Esophagus mucosa (tissue), 1 donor: ENCODE measurements at regions not wholly inside any gene's neighbourhood (a gene's known extent, or its start where the extent isn't known, plus 50 kb on each side); places are given as distances from the start of the nearest gene placed in this dataset.
A peak's percentile ranks its signal among the peaks of the same experiment; 100 is the strongest.
"Not testable (repeated sequence)": the region's sequence is repeated elsewhere in the genome, so short reads cannot be mapped to it uniquely, and the experiment has no call there.

Experiments used
- ATAC-seq: fragments of 200-7000 bp; cut with Tn5 transposase; one replicate; pipeline ENCODE4 v1.9.1; 2020
- donor health status: DM: yes; HTN: yes; CAD: no.

DNA sequence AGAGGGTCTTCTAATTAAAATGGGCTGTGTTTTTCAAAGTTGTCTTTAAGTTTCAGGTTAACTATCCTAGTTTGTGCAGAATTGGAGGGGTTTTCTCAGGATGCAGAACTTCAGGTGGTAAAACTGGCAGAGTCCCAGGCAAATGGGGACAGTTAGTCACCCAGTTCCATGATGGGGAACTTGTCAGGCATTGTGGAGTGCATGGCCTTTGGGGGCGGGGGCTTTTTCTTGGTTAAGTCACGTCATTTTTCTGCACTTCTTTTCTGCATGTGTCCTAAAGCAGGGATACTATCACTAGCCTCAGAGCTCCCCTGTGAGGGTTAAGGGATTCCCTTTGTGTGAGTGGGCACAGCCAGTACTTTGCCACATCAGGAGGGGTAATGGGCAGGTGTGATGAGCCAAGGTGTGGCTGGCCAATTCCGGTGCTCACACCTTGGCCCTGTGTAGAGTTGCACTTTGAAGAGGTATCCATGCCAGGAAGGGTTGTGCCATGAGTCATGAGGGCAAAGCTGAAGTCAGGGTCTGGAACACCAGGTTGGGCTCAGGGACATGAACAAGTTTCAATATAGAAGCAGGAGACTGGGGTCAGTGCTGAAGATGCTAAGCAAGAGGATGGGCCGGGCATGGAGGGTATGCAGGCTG, 126.0 kb upstream of the RREB1 start:
- peak; percentile 80 for ATAC-seq

DNA sequence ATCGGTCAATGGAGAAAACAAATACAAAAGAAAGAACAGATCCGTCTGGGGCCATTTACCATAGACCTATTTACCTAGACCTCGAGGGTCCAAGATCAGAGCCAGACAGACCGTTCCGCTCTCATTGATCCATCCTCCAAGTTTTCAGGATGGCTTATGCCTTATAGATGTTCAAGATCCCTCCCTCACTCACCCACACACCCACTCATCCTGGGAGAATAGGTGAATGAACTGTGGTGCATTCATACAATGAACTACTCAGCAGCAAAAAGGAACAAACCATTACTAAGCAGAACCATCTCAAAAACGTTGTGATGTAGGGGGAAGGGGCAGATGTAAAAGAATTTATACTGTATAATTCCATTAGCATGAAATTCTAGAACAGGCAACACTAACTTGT, 125.1 kb upstream of the RREB1 start:
- no peak for ATAC-seq

DNA sequence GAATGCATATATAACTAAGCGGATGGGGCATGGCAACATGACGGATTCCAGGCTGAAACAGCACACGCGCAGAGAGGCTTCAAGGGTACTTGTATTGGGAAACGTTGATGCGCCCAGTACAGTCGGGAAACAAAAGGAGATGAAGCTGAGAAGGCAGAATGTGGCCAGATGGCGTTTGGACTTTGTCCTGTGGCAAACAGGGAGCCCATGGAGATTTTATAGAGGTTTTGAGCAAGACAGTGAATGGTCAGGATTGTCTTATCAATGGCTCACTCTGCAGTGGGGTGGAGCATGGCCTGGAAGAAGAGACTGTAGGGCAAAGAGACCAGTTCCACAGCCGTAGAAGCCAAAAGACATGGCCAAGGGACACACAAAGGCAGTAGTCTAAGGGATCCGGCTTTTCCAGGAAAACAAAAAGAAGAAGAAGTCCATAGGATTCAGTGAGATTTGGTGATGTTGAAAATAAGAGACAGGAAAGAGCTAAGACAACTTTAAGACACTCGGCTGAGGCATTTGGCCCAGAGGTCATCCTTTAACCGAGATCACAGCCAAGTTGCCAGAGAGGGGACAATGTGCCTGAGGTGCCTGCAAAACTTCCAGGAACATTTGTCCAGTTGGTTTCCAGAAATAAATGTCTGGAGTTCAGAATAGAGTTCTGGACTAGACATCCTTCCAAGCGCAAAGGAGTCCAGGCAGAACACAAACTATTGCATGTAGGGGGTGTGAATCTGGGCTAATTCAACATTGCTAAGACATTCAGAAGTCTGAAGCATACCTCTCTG, 123.0 kb upstream of the RREB1 start:
- ATAC-seq, result no peak

DNA sequence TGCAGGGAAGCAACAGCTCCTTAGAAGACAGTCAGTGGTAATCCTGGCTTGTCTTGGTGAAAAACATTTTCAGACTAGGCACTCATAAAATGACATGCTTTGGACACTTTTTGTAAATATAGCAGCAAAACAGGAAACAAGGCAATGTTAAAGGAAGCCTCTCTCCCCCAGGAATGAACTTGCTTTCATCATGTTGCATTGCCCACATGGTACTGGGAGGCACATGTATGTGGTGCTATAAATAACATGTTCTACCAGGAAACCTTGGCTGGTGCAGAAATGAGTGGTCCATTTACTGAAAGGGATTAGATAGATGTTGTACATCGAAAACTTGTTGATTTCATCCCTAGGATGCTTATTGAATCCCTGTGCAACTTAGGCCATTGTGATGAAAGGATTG, 121.4 kb upstream of the RREB1 start:
- no peak for ATAC-seq

DNA sequence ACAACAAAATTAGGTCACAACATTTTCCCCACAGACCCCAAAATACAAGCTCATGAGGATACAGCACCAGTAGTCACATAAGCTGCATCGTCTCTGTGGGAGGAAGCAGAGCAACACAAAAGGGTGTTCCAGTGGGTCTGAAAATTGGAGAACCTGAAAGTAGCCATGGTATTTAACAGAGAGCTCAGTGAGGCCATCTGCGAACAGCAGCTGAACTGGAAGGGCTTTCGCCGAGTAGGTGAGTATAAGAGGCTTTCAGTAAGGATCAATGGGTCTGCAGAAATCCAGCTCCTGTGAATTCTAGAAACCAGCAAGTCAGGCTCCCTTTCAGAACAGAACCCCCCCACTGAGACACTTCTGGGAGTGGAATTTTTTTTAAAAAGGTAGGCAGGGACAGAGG, 120.0 kb upstream of the RREB1 start:
- no peak for ATAC-seq

DNA sequence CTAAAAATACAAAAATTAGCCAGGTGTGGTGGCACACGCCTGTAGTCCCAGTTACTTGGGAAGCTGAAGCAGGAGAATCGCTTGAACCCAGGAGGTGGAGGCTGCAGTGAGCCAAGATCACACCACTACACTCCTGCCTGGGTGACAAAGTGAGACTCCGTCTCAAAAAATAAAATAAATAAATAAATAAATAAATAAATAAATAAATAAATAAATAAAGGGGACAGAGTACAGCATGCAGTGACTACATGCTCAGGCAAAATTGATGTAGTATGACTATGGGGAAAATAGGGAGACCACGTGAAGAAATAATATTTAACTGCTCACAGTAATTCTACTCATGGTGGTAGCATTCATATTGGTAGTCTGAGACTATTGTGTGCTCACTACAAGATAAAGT, 117.7 kb upstream of the RREB1 start:
- ATAC-seq, result not testable (repeated sequence)

DNA sequence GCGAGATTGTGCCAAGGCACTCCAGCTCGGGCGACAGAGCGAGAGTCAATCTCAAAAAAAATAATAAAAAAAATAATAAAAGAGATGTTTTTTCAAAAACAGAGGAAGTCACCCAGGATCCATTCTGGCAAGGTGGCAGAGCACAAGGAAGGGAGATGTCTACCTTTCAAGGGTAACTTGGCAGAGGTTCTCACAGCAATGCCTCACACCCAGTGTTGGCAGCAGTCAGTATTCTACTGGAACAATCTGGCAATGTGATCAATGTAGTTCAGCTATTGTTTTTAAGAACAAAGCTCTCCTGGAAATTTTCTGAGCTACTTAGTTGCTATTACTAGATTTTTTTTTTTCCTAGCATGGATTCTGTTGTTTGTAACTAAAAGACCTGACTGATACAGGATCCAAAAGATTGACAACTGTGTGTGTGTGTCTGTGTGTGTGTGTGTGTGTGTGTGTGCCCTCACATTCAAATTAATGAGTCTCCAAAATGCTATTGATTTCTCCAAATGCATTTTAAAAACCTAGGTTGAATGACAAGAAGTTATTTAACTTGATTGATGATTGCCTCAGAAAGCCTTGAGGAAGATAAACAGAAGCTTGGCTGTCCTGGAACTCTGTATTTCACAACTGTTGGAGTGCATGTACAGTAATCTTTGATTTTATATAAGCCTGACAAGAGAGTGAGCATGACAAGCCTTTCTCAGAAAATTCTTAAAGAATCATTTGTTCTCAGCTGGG, 114.1 kb upstream of the RREB1 start:
- peak; percentile 66 for ATAC-seq

DNA sequence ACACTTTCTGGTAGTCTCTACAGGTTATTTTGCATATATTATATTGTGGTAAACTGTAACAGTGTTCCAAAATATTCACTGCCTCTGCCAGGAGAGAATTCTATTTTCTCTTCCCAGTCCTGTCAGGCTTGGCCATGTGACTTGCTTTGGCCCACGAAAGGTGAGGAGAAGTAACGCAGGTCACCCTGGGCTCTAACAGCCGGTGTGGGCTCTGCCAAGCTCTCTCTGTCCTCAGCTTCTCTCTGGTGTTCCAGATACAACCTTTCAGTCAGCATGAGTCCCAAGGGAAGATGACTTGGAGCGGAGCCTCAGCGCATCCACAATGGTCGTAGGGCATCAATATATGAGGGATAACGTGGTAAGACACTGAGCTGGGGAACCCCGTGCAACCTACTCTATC, 113.0 kb upstream of the RREB1 start:
- no peak for ATAC-seq

DNA sequence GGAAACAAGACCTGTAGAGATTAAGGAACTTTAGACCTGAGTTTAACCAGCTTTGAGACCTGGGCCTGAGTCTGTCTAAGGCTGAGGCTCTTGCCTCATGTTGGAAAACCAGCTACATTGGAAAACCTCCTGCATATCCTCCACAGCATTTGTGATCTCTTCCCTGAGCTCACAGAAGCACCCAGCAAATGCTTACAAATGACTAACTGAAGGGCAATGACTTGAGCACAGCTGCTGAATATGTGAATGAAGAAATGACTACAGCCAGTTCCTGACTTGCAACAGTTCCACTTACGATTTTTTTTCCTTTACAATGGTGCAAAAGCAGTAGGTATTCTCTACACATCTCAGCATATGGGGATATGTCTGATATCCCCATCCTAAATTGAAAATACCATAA, 112.4 kb upstream of the RREB1 start:
- ATAC-seq, result no peak

DNA sequence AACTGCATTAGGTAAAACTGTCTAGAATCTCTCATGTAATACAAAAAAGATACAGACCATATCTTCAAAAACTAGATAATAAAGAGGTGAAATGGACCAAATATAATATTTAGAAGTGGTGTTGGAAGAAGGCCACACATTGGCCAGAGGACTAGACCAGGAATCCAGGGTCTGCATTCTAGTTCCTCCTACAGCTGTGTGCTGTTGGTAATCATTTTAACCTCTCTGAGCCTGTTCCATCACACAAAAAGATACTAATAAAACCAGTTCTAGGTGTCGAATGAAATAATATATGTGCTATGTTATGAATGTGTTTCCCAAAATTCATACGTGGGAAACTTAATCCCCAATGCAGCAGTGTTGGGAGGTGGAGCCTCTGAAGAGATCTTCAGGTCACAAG, 111.6 kb upstream of the RREB1 start:
- no peak for ATAC-seq

DNA sequence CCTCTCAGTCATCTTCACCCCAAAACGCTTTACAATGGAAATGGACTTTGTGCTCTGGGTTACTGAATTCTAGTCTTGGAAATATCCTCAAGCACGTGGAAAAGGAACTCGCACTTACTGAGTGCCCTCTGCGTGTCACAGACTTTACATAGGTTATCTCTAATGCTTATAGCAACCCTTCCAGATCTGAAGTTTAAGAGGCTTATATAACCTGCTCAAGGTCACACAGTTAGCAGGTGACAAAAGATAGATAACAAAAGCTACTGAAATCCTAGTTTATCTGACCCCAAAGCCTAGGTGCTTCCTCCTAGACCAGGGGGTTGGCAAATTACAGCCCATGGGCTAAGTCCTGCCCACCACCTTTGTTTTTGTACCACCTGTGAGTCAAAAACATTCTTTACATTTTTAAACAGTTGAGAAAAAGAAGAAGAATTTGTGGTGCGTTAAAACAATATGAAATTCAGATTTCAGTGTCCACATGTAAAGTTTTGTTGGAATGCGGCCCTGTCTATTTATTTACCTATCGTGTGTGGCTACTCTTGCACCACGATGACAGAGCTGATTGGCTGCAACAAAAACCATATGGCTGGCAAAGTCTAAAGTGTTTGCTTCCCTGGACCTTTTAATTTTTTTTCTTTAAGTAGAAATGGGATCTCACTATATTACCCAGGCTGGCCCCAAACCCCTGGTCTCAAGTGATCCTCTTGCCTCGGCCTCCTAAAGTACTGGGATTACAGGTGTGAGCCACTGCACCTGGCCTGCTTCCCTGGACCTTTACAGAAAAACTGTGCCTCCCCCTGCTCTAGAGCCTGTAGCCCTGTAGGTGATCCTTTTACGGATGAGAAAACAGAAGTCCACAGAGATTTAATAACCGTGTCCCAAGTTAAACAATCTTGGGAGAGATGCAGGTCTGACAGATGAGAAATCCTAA, 110.2 kb upstream of the RREB1 start:
- no peak for ATAC-seq

DNA sequence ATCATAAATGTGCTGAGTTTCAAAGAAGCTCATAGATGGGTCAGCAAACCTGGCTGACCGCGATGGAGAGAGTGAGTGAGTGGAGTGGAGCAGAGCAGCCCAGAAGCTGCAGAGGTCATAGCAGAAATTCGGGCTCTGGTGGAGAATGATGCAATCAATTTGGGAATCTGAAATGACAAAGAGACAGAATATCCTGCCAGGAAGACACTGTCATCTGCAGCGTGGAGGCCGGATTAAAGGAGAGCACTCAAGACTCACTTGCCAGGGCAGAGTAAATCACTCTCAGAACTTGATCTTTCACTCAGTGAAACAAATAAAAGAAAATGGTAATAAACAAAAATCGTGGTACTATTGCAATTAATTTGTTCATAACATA, 109.6 kb upstream of the RREB1 start:
- ATAC-seq, result peak; percentile 42

DNA sequence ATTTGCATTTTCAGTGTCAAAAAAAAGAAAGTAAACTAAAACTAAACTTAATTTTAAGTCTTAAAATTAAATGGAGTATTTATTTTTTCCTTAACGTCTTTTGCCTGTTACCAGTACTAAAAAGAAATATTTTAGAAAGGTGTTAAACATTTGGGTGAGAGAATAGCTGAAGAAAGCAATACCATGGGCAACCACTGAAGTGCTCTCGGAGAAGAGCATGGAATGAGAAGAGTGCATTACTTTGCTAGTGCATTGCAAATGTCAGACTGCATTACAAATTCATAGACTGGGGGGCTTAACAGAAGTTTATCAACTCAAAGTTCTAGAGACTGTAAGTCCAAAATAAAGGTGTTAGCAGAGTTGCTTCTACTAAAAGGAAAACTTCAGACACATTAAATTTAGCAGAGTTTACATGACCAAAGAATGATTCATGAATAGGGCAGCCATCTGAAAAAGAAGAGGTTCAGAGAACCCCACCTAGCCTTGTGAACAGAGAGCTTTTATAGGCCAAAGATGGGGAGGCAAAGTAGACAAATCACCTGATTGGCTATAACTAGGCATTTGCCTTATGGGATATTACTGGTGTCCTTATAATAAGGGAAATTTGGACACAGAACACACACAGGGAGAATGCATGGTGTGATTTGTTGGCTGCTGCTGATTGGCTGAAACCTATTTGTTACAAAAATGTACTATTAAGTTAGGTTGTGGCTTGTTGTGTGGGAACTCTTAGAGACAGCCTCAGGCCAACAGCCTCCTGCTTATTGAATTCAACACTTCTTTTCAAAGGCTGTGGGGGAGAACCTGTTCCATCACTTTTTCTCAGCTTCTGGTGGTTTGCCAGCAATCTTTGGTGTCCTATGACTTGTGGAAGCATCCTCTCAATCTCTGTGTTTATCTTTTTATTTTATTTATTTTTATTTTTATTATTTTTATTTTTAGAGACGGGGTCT, 106.7 kb upstream of the RREB1 start:
- peak; percentile 50 for ATAC-seq

DNA sequence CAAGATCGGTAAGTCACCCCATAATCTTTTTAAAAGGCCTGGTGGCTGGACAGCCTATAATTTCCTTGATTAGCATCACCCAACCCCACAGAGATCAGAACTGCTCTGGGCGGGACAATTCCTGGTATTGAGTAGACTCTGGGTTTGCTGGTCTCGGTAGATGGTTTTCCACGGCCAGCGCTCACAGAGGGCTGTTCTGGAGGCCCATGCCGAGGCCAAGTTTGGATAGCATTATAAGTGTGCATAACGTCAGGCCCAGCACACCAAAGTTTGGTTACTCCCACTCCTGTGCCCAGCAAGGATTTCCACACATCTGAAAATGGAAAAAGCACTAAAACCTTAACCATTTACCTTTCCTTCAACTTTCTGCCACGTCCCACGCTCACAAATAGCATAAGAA, 104.7 kb upstream of the RREB1 start:
- ATAC-seq, result no peak

DNA sequence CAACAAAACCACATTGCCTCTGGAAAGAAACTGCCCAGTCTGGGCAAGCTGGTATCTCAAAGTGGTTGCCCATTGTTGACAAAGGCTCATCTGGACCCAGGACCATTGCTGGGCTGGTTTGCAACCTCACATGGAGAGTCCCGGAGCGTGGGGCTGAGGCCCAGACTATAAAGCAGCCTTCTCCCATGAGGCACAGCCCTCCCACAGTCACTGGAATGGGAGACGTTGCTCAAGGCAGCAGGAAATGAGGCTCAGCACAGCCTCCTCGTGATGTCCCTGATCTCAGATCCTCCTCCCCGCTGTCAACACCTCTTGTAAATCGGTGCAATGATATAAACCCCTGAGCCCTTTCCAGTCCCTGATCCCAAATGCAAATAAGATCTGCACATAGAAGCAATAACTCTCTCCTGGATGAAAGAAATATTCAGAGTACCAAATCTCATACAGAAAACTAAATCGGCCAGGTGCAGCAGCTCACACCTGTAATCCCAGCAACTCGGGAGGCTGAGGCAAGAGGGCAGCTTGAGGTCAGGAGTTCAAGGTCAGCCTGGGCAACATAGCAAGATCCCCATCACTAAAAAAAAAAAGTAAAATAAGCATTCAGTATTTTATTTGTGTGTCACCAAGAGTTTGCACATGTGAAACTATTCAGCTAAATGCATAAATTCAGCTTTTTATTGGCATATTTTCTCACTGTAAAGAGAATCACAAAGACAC, 103.0 kb upstream of the RREB1 start:
- ATAC-seq, result peak; percentile 45

DNA sequence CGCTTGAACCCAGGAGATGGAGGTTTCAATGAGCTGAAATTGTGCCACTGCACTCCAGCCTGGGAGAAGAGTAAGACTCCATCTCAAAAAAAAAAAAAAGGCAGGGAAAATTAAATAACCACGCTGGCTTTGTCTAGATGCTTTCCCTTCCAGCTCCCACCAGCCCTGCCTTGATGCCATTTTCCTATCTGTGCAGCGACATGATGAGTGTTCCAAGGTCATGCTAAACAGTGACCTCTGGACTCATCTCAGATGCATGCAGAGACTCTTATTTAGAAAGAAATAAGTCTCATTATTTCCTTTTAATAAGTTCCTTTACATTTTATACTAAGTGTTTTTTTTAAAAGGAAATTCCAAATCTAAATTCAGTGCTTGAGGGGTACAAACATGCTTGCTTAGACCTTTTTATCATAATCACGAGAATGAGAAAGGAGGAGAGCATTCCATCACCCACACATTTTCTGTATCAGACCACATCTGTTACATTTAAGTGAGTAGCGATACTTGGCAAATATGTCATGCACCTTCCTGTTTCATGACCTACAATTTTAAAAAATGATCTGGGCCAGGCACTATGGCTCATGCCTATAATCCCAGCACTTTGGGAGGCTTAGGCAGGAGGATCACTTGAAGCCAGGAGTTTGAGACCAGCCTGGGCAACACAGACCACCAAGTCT, 101.1 kb upstream of the RREB1 start:
- no peak for ATAC-seq

DNA sequence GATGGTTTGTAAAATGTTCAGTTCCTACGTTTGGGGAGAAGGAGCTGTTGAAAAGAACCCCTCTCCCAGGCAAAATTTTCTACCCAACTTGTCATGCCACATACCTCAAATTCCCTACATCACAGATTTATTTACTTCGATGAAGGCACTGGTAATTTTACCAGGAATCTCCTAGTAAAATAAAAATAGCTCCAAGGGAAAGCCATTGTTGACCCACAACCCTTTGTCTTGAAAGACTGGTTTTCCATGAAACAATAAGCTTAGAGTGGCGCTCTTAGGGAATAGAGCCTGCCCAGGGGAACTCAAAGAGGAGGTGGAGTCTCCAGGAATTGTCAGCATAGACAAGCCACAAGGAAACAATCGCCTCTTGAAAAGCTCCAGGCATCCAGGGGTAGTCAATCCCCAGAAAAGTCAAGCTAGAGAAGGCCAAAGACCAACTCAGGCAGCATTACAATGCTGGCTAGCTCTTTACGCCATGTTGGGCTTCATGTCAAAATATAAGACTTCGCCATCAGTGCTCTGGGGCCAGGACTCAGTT, 99.2 kb upstream of the RREB1 start:
- no peak for ATAC-seq

DNA sequence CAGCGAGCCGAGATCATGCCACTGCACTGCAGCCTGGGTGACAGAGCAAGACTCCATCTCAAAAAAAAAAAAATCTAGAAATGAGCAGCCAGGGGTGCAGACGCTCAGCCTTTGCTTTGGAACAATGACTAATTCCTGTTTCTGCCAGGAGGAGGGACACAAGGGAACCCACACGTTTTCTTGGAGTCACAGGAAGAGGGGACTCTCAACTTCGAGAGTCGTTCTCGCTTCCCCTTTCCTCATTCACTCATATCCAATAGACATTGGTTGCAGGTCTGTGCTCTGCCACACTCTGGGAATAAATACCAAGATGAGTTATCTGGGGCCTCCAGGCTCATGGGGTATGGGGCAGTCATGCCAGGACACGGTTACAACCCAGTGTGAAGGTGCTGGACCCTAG, 91.5 kb upstream of the RREB1 start:
- no peak for ATAC-seq

DNA sequence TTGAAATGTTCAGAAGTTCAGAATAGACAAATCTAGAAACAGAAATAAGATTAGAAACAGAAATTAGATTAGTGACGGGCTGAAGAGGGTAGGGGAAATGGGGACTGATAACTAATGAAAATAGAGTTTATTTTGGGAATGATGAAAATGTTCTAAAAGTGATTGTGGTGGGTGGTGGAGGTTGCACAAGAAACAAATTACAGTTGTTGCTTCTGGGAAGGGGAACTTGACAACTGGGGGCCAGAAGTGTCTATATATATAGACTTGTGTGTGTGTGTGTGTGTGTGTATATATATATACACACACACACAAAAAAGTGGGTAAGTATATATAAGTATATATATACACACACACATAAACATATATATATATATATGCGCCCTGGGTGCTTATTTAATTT, 86.5 kb upstream of the RREB1 start:
- ATAC-seq, result no peak

DNA sequence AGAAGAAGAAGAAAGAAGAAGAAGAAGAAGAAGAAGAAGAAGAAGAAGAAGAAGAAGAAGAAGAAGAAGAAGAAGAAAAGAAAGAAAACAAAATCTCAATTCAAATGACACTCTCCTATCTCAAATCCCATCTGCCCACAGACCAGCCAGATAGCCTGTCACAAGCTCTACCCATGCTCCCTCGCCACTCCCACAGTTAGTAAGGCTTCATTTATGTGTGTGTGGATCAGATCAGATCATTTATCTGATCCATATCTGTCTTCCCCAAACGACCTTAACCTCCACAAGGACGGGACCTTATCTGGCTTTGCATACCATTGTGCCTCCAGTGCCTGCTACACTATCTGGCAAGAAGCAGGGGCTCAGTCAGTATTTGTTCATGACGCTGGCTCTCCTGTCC, 81.9 kb upstream of the RREB1 start:
- ATAC-seq, result no peak
